Hematopoietic multipotent progenitor cell (in vitro differentiated cells): ENCODE measurements at regions not wholly inside any gene's neighbourhood (a gene's known extent, or its start where the extent isn't known, plus 50 kb on each side); places are given as distances from the start of the nearest gene placed in this dataset. TPM values are rescaled to one million over a fixed set of nuclear protein-coding genes. Genes with fewer than 3 reads are reported as not detected.

Source experiments
- DNase-seq, 3 donors: peaks; one replicate each; pipeline ENCODE4 v3.0.0-alpha.2; 2011 to 2015; ENCODE audit warnings: low read depth in 2 of 3, low spot score in 2 of 3
- small RNA-seq: library from RNA; depleted of rRNA; stranded (forward); fragments of <200 nt; gene quantifications from one replicate; pipeline ENCODE3, GENCODE V24; 2012

DNA sequence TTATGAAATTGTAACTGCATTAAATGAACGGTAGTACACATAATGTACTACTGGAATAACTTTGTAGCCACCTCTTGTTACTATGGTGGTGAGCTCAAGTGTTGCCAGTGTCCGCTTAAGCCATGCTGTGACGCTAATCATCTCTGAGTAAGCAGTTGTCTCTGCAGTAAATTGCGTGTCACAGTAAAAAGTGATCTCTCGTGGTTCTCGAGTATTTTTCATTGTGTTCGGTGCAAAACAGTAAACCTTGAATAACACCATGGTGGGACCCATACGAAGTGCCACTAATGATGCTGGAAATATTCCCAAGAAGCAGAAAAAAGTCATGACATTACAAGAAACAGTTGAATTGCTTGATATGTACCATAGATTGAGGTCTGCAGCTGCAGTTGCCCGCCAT is 524.8 kb downstream of the SOX5 start:
- no peak for DNase-seq

DNA sequence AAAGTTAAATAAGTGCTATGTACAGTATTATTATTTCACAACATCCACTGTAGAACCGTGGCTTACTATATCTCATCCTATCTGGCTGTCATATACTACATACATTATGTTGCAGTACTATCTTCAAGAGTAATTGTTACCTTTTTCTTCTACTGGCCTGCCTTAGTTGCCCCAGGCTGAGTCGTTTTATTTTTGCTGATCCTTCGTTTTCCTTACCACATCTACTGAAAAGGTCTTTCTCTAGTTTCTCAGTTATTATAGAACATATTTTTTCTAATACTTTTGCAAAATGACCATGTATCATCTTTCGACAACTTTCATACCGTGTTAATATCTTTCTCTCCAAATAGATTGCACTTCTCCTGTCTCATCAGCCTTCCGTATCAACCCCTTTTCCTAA is 523.1 kb downstream of the SOX5 start:
- no peak for DNase-seq

DNA sequence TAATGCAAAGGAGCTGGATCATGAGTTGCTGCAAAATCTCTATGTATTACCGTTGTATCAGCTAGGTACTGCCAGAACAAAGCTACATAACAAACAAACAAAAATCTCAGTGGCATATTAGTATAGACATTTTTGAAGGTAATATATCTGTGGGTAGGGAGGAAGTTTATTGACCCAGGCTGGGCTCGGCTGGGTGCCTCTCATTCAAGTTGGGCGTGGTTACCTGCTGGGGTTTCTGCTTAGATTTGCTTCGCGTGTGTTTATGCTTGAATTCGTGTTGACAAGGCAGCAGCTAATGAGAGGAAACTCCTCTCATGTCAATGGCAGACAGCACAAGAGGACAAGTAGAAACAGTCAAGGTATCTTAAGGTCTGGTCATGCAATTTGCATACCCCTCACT is 520.7 kb downstream of the SOX5 start:
- DNase-seq = no peak

DNA sequence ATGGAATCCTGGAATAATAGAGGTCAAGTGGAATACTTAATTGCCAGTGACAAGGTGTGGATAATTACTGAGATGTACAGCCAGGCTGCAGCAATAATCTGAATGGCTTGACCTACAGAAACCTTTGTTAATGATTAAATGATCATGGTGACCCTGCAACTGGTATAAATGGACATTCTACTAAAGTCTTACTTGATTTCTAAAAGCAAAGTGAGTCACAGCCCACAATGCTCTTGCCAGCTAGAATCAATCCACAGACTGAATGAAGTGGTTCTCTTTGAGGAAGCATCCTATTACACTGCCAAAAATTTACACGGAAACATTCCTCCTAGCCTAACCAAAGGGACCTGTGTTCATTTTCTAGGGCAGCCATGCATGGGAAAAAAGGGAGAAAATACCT is 518.5 kb downstream of the SOX5 start:
- DNase-seq = no peak

DNA sequence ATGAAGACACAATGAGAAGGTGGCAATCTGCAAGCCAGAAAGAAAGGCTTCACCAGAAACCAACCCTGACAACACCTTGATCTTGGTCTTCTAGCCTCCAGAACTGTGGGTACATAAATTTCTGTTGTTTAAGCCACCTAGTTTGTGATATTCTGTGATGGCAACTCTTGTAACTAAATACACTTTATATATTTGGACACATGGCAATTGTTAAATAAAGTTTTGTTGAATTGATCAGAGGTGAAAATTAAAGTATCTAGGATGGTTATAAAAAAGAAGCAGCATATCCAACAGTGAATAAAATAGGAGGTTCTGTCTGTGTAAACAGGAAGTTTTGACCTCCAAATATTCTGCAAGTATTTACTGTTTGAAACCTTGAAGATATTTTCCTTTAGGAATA is 516.3 kb downstream of the SOX5 start:
- DNase-seq = no peak

DNA sequence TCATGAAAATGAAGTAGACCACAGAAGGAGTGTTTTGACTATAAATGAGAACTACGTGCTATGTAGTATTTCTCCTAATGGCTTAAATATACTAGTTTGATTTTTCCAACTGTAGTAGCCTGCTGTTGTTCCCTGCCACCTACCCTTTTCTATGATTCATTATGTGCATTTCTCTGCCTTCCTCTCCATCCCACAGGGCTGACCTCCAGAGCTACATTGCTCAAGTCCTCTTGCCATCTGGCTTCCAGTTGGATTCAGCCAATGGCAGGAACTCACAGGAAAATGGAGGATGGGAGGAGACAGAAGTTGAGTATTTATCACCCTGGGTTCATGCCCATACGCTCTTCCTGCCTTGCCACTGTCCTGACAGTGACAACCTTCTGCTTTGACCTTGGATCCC is 515.3 kb downstream of the SOX5 start:
- DNase-seq = no peak

DNA sequence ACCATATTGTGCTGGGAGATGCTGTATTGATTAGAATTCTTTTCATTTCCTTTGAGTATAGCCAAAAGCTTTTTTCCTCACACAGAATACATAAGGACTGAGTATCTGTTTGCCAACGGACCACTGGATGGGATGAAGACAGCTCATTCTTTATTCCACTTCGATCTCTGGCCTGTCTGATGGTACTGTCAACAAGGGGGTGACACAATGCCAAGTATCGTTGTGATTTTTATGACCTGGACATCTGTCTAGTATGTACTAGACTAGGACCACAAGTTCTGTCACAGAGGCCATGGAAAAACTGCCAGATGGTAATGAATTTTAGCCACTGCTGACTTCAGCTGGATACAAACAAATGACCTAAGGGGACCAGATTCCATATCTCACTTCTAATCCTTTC is 502.7 kb downstream of the SOX5 start:
- DNase-seq = no peak

DNA sequence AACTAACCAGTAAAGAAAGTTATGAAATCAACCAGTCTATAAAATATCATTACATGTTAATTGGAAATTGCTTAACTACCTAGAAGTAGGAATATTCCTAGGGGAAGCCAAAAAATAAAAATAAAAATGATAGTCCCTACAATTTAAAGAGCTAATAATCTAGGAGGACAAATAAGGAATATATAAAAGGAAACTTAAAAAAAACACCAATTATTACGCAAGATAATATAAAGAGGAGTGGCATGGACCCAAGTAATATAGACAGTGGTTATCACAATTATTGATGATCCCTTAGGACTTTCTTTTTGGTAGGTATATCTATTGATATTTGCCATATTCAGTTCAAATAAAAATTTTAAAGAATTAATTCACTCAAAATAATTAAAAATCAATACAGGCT is 498.7 kb downstream of the SOX5 start:
- DNase-seq = no peak

DNA sequence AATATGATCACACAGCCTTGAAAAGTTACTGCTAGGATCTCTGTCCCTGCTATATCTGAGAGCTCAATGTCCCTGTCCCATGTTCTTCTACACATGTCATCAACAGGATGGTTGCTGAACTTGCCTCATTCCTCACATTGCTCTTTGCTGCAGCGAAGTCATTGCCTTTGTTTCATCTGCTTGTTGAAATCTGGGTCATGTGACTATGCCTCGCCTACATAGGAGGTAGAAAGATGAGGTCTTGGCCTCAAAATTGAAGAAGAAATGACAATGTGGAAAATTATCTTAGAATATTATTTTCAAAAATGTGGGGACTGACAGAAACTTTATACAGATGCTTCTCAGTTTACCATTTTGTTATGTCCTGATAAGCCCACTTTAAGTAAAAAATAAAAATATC is 494.2 kb downstream of the SOX5 start:
- no peak for DNase-seq

DNA sequence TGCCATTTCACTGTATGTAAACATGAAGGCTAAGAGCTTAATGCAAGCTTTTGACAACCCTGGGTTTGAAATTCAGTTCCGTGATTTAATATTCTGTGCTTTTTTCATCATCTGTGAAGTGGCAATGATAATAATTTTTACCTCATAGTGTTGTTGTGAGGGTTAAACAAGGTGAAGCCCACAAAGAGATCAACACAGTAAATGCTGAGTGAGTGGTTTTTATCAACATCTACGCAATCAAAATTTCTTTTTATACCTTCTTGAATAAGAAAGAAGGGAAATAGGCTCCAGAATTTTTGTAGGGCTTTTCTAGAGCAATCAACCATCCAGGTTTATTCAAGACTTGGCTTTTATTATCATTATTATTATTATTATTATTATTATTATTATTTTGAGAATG is 490.8 kb downstream of the SOX5 start:
- DNase-seq = no peak

DNA sequence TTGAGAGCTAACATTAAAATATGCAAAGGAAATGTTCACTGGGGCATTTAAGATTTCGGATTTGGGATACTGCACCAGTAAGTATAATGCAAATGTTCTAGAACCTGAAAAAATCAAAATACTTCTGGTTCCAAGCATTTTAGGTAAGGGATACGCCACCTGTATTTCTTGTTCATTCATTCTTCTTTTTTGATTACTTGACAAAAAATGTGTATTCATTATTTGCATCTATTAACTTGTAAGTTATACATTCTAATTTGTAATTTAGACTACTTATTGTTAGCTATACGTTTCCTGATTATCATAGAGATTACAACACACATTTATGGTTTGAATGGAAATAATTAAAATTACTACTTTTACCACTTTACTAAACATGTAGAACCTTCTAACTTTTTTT is 486.9 kb downstream of the SOX5 start:
- no peak for DNase-seq

DNA sequence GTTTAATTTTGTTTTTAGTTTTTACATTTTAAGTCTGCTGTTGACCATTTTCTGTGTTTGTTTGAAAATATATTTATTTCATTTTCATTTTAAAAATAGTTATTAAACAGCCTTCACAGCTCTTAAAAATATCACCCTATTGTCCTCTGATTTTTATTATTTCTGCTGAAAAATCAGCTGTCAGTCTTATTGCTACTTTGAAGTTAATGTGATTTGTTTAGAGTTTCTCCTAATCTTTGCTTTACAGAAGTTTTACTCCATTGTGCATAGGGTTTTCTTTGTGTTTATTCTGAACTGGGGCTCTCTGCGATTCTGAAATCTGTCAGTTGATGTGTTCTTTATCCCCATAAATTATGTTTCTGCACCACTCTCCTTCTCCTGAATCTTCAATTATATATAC is 486.3 kb downstream of the SOX5 start:
- DNase-seq = no peak

DNA sequence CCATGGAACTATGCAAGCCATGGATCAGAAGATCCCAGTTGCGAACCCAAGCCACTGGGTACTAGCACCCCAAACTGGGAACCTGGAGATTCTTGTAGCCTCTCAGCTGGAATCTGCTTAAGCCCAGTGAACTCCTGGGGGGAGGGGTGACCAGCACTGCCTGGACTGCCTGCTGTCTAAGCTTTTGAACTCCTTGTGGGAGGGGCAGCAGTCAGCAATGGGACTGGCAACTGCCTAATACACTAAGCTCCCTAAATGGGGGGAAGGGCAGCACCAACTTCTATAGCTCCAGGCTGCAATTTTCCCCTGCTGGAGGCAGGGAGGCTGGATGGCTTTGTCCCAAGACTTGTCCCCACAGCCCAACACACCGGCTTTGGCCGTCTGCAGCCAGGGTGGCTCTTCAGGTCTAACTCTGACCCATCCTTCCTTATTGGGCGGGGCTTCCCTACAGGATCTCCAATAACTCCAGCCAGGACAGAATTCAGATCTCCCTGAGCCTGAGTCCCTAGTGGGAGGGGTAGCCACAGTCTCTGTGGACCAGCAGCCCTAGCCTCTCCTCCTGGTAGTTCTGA is 485.1 kb downstream of the SOX5 start:
- DNase-seq = no peak

DNA sequence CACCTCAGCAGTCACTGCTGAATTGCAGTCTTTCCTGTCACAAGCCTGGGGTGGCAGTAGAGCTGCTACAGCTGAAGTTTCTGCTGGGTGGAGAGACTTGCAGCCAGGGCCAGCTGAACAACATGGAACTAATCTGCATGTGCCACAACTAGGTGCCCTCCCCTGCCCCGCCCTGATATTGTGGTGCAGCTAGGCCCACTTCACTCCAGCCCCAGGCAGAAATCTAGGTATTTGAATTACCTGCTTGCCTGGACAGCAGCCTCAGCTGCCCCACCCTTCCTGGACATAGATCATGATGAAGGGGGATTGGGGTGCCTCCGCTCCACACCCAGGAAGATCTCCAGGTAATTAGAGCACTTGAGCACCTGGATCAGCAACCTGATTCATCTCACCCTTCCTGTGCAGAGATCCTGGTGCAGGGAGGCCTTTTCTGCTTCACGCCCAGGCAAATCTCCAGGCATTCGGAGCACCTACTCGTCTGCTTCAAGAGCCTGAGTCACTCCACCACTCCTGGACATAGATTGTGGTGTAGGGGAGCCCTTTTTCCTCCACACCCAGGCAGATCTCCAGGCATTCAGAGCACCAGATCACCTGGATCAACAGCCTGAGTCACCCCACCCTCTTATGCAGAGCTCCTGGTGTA is 477.0 kb downstream of the SOX5 start:
- no peak for DNase-seq

DNA sequence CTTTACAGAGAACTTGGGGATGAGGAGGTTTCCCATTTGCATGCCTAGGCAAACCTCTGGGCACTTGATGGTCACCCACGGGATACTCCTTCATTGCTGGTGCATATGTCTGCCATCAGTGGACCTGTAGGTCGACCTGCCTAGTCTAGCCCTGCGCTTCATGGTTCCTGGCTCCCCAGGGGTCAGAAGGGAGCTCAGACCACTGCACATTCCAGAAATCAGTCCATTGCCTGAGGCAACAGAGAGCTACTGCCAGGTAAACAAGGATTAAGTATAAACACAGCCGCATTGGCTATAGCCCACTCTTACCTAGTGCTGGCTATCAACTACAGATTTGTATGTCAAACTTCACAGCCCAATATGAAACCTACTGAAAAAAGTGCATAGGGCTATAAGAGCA is 476.4 kb downstream of the SOX5 start:
- DNase-seq = no peak

DNA sequence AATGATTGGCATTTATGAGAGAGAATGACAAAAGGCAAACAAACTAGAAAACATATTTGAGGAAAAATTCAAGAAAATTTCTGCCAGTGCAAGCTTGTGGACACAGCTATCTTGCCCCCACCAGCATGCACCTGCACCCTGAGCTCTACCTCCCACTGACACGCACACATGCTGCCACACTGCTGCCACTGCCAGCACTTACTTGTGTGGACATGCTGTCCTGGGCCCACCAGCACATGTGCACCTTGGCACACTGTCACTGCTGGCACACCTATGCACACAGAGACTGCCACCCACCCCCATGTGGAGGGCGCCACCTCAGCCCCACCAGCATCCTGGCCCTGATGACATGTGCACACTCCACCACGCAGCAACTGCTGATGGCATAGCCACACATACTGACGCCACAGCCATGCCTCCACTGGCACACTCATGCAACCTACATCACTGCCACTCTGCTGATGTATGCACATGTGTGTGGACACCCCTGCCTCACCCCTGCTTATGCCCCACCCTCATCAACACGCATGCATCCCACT is 475.0 kb downstream of the SOX5 start:
- no peak for DNase-seq

Small RNAs in the stretch of these regions (small RNA-seq; reads per million reads assigned to genes)
- not detected for gene AC087258.2
